Left lung (tissue), 4 donors: ENCODE measurements at regions not wholly inside any gene's neighbourhood (a gene's known extent, or its start where the extent isn't known, plus 50 kb on each side); places are given as distances from the start of the nearest gene placed in this dataset.

Source experiments
- ATAC-seq: fragments of 200-7000 bp; cut with Tn5 transposase; one replicate; pipeline ENCODE4 v1.9.1; 2020; ENCODE audit warnings: moderate library complexity
- DNase-seq, 4 donors: peaks; one replicate each; pipeline ENCODE4 v3.0.0-alpha.2; 2013 to 2020
- H3K27ac ChIP-seq, 2 donors: fragments of 200-600 bp; sonication (generic) in 1 of 2; one replicate each; pipeline versions ENCODE4 v1.5.0 to v1.8.0; 2020 to 2021
- H3K27me3 ChIP-seq, 2 donors: fragments of 200-600 bp; sonication (generic) in 1 of 2; one replicate each; pipeline versions ENCODE4 v1.5.0 to v1.8.0; 2020 to 2021
- H3K36me3 ChIP-seq, 2 donors: fragments of 200-600 bp; sonication (generic) in 1 of 2; one replicate each; pipeline versions ENCODE4 v1.5.0 to v1.8.0; 2020 to 2021
- H3K4me1 ChIP-seq, 2 donors: fragments of 200-600 bp; one replicate each; pipeline ENCODE4 v1.8.0; 2021
- H3K4me3 ChIP-seq, 2 donors: fragments of 200-600 bp; sonication (generic) in 1 of 2; one replicate each; pipeline versions ENCODE4 v1.5.0 to v1.8.0; 2020 to 2021; ENCODE audit warnings: mild to moderate bottlenecking in 1 of 2
- H3K9me3 ChIP-seq, 2 donors: fragments of 200-600 bp; sonication (generic) in 1 of 2; one replicate each; pipeline versions ENCODE4 v1.5.0 to v1.8.0; 2020 to 2021
- intact Hi-C, 2 donors: fragments of 100-400 bp; cut with DNase I; formaldehyde crosslinking; loops; one replicate each; pipeline versions ENCODE4 v1.11.2 to v1.14.2; 2022
- TF ChIP-seq, protein P1 (sequence below), 2 donors: fragments of 200-600 bp; sonication (generic) in 1 of 2; IDR thresholded peaks; one replicate each; pipeline versions ENCODE4 v1.5.0 to v1.8.0; 2021; ENCODE audit warnings: antibody characterized with exemption in 2 of 2
- donor health status: DM: no; HTN: yes; CAD: no.
- donor health status: DM: no; HTN: no; CAD: no.

DNA sequence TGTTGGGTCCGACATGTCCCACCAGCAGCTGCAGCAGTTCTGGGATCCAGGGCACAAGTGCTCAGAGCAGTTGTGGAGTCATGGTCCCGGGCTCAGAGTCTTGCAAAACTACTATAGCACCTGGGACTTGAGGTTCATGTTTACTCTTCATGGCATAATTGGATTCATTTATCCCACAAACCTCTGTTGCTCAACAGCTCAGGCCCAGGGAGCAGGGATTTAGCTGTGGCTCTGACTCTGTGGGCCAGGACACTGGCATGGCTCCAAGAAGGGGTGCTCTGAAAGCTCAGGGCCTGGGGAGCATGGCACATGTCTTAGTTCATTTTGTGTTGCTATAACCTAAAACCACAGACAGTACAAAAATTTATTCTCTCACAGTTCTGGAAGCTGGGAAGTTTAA lies 626.7 kb upstream of the ADGRL2 start:
- Histone ChIP-seq H3K27ac (no peak overlapping the region), H3K27me3 (no peaks in the 10 kb centered on the region), H3K4me3 (no peak overlapping the region), H3K9me3 (peaks cover 0 to 46% of the 10 kb centered on the region in 2 donors), H3K36me3 (no peaks in the 10 kb centered on the region), H3K4me1 (no peaks in the 10 kb centered on the region)
- intact Hi-C loops: no loop called here
- TF ChIP-seq, protein P1, sequence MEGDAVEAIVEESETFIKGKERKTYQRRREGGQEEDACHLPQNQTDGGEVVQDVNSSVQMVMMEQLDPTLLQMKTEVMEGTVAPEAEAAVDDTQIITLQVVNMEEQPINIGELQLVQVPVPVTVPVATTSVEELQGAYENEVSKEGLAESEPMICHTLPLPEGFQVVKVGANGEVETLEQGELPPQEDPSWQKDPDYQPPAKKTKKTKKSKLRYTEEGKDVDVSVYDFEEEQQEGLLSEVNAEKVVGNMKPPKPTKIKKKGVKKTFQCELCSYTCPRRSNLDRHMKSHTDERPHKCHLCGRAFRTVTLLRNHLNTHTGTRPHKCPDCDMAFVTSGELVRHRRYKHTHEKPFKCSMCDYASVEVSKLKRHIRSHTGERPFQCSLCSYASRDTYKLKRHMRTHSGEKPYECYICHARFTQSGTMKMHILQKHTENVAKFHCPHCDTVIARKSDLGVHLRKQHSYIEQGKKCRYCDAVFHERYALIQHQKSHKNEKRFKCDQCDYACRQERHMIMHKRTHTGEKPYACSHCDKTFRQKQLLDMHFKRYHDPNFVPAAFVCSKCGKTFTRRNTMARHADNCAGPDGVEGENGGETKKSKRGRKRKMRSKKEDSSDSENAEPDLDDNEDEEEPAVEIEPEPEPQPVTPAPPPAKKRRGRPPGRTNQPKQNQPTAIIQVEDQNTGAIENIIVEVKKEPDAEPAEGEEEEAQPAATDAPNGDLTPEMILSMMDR (IDR thresholded peaks at IDR 0.05): no peak
- ATAC-seq (no peak), DNase-seq (no peak)

DNA sequence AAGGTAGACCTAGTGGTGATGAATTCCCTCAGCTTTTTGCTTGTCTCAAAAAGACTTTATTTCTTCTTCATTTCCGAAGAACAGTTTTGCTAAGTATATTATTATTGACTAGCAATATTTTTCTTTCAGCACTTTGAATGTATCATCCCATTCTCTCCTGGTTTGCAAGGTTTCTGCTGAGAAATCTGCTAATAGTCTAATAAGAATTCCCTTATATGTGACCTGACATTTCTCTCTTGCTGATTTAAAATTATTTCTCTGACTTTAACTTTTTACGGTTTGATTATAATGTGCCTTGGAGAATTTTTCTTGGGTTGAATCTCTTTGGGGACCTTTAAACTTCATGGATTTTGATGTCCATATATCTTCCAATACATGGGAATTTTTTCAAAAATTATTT lies 628.3 kb upstream of the ADGRL2 start:
- Histone ChIP-seq H3K27ac (no peak overlapping the region), H3K36me3 (no peaks in the 10 kb centered on the region), H3K9me3 (peaks cover 0 to 46% of the 10 kb centered on the region in 2 donors), H3K4me3 (no peak overlapping the region), H3K4me1 (no peaks in the 10 kb centered on the region), H3K27me3 (no peaks in the 10 kb centered on the region)
- no peak for ATAC-seq
- intact Hi-C loops: no loop called here
- TF ChIP-seq, protein P1 (IDR thresholded peaks at IDR 0.05): no peak
- DNase-seq: no peak

DNA sequence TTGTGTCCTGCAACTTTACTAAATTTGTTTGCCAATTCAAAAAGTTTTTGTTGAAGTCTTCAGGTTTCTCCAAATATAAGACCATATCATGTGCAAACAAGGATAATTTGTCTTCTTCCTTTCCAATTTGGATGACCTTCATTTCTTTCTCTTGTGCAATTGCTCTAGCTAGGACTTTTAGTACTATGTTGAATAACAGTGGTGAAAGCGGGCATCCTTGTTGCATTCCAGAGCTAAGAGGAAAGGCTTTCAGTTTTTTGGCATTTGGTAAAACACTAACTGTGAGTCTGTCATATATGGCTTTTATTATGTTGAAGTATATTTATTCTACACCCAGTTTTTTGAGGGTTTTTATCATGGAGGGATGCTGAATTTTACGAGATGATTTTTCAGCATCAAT lies 630.0 kb upstream of the ADGRL2 start:
- no peak for ATAC-seq
- TF ChIP-seq, protein P1 (IDR thresholded peaks at IDR 0.05): no peak

DNA sequence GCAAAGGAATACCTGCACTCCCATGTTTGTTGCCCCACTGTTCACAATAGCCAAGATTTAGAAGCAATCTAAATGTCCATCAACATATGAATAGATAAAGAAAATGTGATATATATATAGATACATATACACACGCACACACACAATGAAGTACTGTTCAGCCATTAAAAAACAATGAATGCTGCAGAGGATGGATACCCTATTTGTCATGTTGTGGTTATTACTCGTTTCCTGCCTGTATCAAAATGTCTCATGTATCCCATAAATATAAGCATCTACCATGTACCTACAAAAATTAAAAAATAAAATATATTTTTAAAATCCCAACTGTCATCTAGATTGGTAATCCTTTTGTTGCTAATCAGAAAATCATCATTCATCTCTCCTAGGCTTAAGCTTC lies 634.8 kb upstream of the ADGRL2 start:
- intact Hi-C loops: no loop called here
- Histone ChIP-seq H3K36me3 (no peaks in the 10 kb centered on the region), H3K4me1 (no peaks in the 10 kb centered on the region), H3K27me3 (no peaks in the 10 kb centered on the region), H3K27ac (no peak overlapping the region), H3K9me3 (peaks cover 0 to 16% of the 10 kb centered on the region in 2 donors), H3K4me3 (no peak overlapping the region)
- TF ChIP-seq, protein P1 (IDR thresholded peaks at IDR 0.05): no peak
- DNase-seq (no peak), ATAC-seq (no peak)

More for the DNA sequence above, 630.0 kb upstream of the ADGRL2 start:
- Histone ChIP-seq H3K27me3 (no peaks in the 10 kb centered on the region), H3K4me1 (no peaks in the 10 kb centered on the region), H3K36me3 (no peaks in the 10 kb centered on the region), H3K4me3 (no peak overlapping the region), H3K27ac (no peak overlapping the region), H3K9me3 (peaks cover 0 to 42% of the 10 kb centered on the region in 2 donors)
- DNase-seq: no peak
- intact Hi-C loops: no loop called here

DNA sequence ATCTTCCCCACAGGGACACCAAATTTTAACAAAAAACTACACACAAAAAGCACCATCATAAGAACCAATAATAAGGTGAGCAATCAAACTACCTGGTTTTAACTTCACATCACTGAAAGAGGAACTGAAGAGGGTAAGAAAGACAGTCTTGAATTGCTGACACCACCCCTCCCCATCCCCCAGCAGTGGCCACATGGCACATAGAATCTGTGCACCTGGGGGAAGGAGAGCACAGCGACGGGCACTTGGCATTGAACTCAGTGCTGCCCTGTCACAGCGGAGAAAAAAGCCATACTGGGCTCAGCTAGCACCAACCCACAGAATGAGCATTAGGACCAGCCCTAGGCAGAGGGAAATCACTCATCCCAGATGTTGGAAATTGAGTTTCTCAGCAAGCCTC lies 640.0 kb upstream of the ADGRL2 start:
- Histone ChIP-seq H3K27ac (no peak overlapping the region), H3K27me3 (no peaks in the 10 kb centered on the region), H3K36me3 (no peaks in the 10 kb centered on the region), H3K4me1 (no peaks in the 10 kb centered on the region), H3K4me3 (no peak overlapping the region), H3K9me3 (peaks cover 0 to 5% of the 10 kb centered on the region in 2 donors)
- intact Hi-C loops: no loop called here
- DNase-seq (no peak), ATAC-seq (no peak)
- TF ChIP-seq, protein P1 (IDR thresholded peaks at IDR 0.05): no peak
